ENCODE measurements at regions not wholly inside any gene's neighbourhood (a gene's known extent, or its start where the extent isn't known, plus 50 kb on each side); places are given as distances from the start of the nearest gene placed in this dataset.

GRCh38 chr2:228802181-228803071 lies 468.7 kb downstream of the PID1 start:
- intact Hi-C loops (cut with DNase I), result no loop called here
- TF ChIP-seq, protein P1, sequence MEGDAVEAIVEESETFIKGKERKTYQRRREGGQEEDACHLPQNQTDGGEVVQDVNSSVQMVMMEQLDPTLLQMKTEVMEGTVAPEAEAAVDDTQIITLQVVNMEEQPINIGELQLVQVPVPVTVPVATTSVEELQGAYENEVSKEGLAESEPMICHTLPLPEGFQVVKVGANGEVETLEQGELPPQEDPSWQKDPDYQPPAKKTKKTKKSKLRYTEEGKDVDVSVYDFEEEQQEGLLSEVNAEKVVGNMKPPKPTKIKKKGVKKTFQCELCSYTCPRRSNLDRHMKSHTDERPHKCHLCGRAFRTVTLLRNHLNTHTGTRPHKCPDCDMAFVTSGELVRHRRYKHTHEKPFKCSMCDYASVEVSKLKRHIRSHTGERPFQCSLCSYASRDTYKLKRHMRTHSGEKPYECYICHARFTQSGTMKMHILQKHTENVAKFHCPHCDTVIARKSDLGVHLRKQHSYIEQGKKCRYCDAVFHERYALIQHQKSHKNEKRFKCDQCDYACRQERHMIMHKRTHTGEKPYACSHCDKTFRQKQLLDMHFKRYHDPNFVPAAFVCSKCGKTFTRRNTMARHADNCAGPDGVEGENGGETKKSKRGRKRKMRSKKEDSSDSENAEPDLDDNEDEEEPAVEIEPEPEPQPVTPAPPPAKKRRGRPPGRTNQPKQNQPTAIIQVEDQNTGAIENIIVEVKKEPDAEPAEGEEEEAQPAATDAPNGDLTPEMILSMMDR (IDR thresholded peaks at IDR 0.05), result no peak
- Histone ChIP-seq H3K27ac (no peak overlapping the region), H3K9me3 (no peaks in the 10 kb centered on the region), H3K4me3 (no peak overlapping the region), H3K36me3 (no peaks in the 10 kb centered on the region), H3K4me1 (no peaks in the 10 kb centered on the region), H3K27me3 (no peaks in the 10 kb centered on the region)
- DNase-seq (no peak), ATAC-seq (no peak)

- Histone ChIP-seq H3K9me3 (no peaks in the 10 kb centered on the region), H3K27ac (no peak overlapping the region), H3K27me3 (no peaks in the 10 kb centered on the region), H3K36me3 (no peaks in the 10 kb centered on the region), H3K4me3 (no peak overlapping the region), H3K4me1 (no peaks in the 10 kb centered on the region)
- no peak for ATAC-seq
- TF ChIP-seq, protein P1 (IDR thresholded peaks at IDR 0.05), result no peak
- intact Hi-C loops (cut with DNase I), result no loop called here
- no peak for DNase-seq
Measured at GRCh38 chr2:228801451-228801850, 469.6 kb downstream of the PID1 start.

- Histone ChIP-seq H3K36me3 (no peaks in the 10 kb centered on the region), H3K27me3 (no peaks in the 10 kb centered on the region), H3K4me1 (no peaks in the 10 kb centered on the region), H3K27ac (no peak overlapping the region), H3K9me3 (no peaks in the 10 kb centered on the region), H3K4me3 (no peak overlapping the region)
- no peak for DNase-seq
- TF ChIP-seq, protein P1 (IDR thresholded peaks at IDR 0.05), result no peak
- no peak for ATAC-seq
- intact Hi-C loops (cut with DNase I), result no loop called here
Measured at GRCh38 chr2:228799208-228799588, 471.9 kb downstream of the PID1 start.

- Histone ChIP-seq H3K27ac (no peak overlapping the region), H3K4me1 (no peaks in the 10 kb centered on the region), H3K27me3 (no peaks in the 10 kb centered on the region), H3K9me3 (no peaks in the 10 kb centered on the region), H3K4me3 (no peak overlapping the region), H3K36me3 (no peaks in the 10 kb centered on the region)
- no peak for DNase-seq
- TF ChIP-seq, protein P1 (IDR thresholded peaks at IDR 0.05), result no peak
- no peak for ATAC-seq
- intact Hi-C loops (cut with DNase I), result no loop called here
Measured at GRCh38 chr2:228798458-228799207, 472.5 kb downstream of the PID1 start.

DNA sequence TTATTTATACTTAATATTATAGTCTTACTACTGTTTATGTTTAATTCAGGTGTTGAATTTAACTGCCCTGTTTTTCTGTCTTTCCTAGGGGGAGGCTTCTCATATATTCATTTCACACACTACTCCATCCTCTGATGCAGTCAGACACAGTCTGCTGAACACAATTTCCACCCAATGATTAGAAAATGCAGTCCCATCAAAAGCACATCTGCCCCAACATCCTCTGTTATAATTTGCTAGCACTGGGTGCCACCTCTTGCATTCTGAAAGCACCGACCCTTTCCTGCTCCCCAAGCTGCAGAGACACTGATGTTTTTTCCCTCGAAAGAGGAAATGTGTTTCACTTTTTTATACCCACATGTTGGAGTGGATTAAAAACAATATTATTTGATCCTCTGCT lies 474.7 kb downstream of the PID1 start:
- Histone ChIP-seq H3K27ac (no peak overlapping the region), H3K9me3 (no peaks in the 10 kb centered on the region), H3K4me1 (no peaks in the 10 kb centered on the region), H3K27me3 (no peaks in the 10 kb centered on the region), H3K4me3 (no peak overlapping the region), H3K36me3 (no peaks in the 10 kb centered on the region)
- no peak for DNase-seq
- ATAC-seq, result no peak
- intact Hi-C loops (cut with DNase I), result no loop called here
- TF ChIP-seq, protein P1 (IDR thresholded peaks at IDR 0.05), result no peak

All from upper lobe of right lung (tissue), 1 donor.